ENCODE measurements at regions not wholly inside any gene's neighbourhood (a gene's known extent, or its start where the extent isn't known, plus 50 kb on each side); places are given as distances from the start of the nearest gene placed in this dataset.

DNA sequence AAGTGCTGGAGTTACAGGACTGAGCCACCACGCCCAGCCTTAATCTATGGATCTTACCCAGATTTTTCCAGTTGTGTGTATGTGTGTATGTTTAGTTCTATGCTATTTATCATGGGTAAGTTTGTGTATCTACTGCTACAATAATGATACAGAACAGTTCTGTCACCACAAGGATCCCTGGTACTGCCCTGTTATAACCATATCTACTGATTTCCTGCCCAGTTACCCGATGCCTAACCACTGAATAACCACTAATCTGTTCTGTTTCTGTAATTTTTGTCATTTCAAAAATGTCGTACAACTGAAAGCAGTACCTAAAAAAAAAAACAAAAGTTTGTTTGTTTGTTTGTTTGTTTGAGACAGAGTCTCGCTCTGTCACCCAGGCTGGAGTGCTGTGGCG is 123.7 kb upstream of the RAP2B start:
- TF ChIP-seq NRF1 (conservative IDR thresholded peaks at IDR 0.05; ENCODE audit: low read depth, low read length) (no peak), EZH2 (IDR thresholded peaks at IDR 0.05; ENCODE audit: borderline replicate concordance, control insufficient read depth, low read depth, low read length) (no peak), TAF1 (IDR thresholded peaks at IDR 0.05; ENCODE audit: borderline replicate concordance, low read depth, low read length) (no peak), POLR2AphosphoS5 (IDR thresholded peaks at IDR 0.05; ENCODE audit: low read length) (no peak), BHLHE40 (IDR thresholded peaks at IDR 0.05; ENCODE audit: borderline replicate concordance in 1 of 2, low read depth in 2 of 2, low read length in 1 of 2) (no peak), MEF2B (IDR thresholded peaks at IDR 0.05; ENCODE audit: partially characterized antibody, poor library complexity, severe bottlenecking) (no peak), ASH2L (IDR thresholded peaks at IDR 0.05; ENCODE audit: borderline replicate concordance, low read depth) (no peak), MXI1 (IDR thresholded peaks at IDR 0.05; ENCODE audit: low read depth, low read length) (no peak), KDM1A (IDR thresholded peaks at IDR 0.05; ENCODE audit: borderline replicate concordance) (no peak)
- TF ChIP-seq, protein P1, sequence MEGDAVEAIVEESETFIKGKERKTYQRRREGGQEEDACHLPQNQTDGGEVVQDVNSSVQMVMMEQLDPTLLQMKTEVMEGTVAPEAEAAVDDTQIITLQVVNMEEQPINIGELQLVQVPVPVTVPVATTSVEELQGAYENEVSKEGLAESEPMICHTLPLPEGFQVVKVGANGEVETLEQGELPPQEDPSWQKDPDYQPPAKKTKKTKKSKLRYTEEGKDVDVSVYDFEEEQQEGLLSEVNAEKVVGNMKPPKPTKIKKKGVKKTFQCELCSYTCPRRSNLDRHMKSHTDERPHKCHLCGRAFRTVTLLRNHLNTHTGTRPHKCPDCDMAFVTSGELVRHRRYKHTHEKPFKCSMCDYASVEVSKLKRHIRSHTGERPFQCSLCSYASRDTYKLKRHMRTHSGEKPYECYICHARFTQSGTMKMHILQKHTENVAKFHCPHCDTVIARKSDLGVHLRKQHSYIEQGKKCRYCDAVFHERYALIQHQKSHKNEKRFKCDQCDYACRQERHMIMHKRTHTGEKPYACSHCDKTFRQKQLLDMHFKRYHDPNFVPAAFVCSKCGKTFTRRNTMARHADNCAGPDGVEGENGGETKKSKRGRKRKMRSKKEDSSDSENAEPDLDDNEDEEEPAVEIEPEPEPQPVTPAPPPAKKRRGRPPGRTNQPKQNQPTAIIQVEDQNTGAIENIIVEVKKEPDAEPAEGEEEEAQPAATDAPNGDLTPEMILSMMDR (IDR thresholded peaks at IDR 0.05 in 2 of 3, conservative IDR thresholded peaks at IDR 0.05 in 1 of 3; ENCODE audit: control insufficient read depth in 2 of 3, extremely low read depth in 1 of 3, insufficient read depth in 1 of 3, low read depth in 3 of 3, low read length in 3 of 3), result no peak
- TF ChIP-seq, protein P2, sequence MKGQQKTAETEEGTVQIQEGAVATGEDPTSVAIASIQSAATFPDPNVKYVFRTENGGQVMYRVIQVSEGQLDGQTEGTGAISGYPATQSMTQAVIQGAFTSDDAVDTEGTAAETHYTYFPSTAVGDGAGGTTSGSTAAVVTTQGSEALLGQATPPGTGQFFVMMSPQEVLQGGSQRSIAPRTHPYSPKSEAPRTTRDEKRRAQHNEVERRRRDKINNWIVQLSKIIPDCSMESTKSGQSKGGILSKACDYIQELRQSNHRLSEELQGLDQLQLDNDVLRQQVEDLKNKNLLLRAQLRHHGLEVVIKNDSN (IDR thresholded peaks at IDR 0.05; ENCODE audit: borderline replicate concordance, extremely low read length, insufficient read depth, low read depth, low read length), result no peak

All from GM12878 (cell line).